GM12878 (cell line): ENCODE measurements at regions not wholly inside any gene's neighbourhood (a gene's known extent, or its start where the extent isn't known, plus 50 kb on each side); places are given as distances from the start of the nearest gene placed in this dataset.

Experiments used
- ATAC-seq: fragments of 200-7000 bp; cut with Tn5 transposase; 3 replicates; pipeline ENCODE4 v1.9.1; 2020; ENCODE audit warnings: mild to moderate bottlenecking, moderate library complexity
- BruUV-seq: library from RNA; stranded (reverse); fragments of 400-500 nt; replicated peaks from 2 replicates; lab custom pipeline; 2021; lab: Mats Ljungman, UMichigan
- CTCF ChIA-PET: fragments of 300-600 bp; sonication (Branson Sonifier 250); formaldehyde crosslinking; extraction: SDS; loops from one replicate; lab custom pipeline; 2021; ENCODE audit warnings: inconsistent platforms; lab: Yijun Ruan, JAX
- POLR2A ChIA-PET: fragments of 350-600 bp; formaldehyde crosslinking; extraction: SDS; loops from one replicate; lab custom pipeline; 2021; ENCODE audit warnings: inconsistent platforms; lab: Charles Lee
- RAD21 ChIA-PET: fragments of 300-600 bp; sonication (Branson Sonifier 250); formaldehyde crosslinking; loops from one replicate; lab custom pipeline; 2023; ENCODE audit warnings: antibody characterized with exemption; ENCODE audit not compliant: unreplicated experiment; lab: Charles Lee
- SMC1A ChIA-PET: fragments of 300-600 bp; sonication (Branson Sonifier 250); formaldehyde crosslinking; loops from one replicate; lab custom pipeline; 2023; ENCODE audit not compliant: unreplicated experiment, uncharacterized antibody; lab: Charles Lee
- DNase-seq: peaks from one replicate; pipeline ENCODE4 v3.0.0-alpha.2; 2011; ENCODE audit warnings: low read depth, low spot score
- FAIRE-seq: peaks from 3 replicates; lab custom pipeline; 2011; peaks lifted over from hg19 to GRCh38; lab: Jason Lieb, UNC
- H2AFZ ChIP-seq: 2 replicates; pipeline ENCODE4 v1.6.0; 2011; ENCODE audit warnings: low read depth, low read length, control low read depth; ENCODE audit not compliant: control insufficient read depth
- H3K27ac ChIP-seq: 2 replicates; pipeline ENCODE4 v1.5.1; 2011; ENCODE audit warnings: control low read depth; ENCODE audit not compliant: control insufficient read depth, insufficient read depth
- H3K27me3 ChIP-seq, 2 experiments: replicated peaks in 1 of 2; 2 replicates each; pipeline versions ENCODE4 v1.6.0 to v1.6.1; 2011; ENCODE audit warnings: low read length in 1 of 2; ENCODE audit not compliant: control insufficient read depth in 2 of 2, insufficient read depth in 2 of 2
- H3K36me3 ChIP-seq, 2 experiments: 2 replicates each; pipeline ENCODE4 v1.5.1; 2011; ENCODE audit warnings: low read length in 1 of 2; ENCODE audit not compliant: control insufficient read depth in 2 of 2, insufficient read depth in 2 of 2
- H3K4me1 ChIP-seq: 2 replicates; pipeline ENCODE4 v1.6.1; 2011; ENCODE audit warnings: mild to moderate bottlenecking, low read length, moderate library complexity, mixed read lengths; ENCODE audit not compliant: control insufficient read depth, insufficient read depth
- H3K4me2 ChIP-seq: 2 replicates; pipeline ENCODE4 v1.6.0; 2011; ENCODE audit warnings: control low read depth; ENCODE audit not compliant: control insufficient read depth, insufficient read depth
- H3K4me3 ChIP-seq: fragments of 200-600 bp; sonication (generic); 2 replicates; pipeline ENCODE4 v1.5.1; 2016
- H3K79me2 ChIP-seq: 2 replicates; pipeline ENCODE4 v1.6.0; 2011; ENCODE audit warnings: low read length; ENCODE audit not compliant: control insufficient read depth, insufficient read depth
- H3K9ac ChIP-seq: 2 replicates; pipeline ENCODE4 v1.8.0; 2011; ENCODE audit warnings: low read length, control low read depth, mixed read lengths; ENCODE audit not compliant: control insufficient read depth, insufficient read depth
- H3K9me3 ChIP-seq: replicated peaks from 3 replicates; pipeline ENCODE4 v1.5.1; 2011; ENCODE audit warnings: mild to moderate bottlenecking, low read length; ENCODE audit not compliant: control insufficient read depth, insufficient read depth
- H4K20me1 ChIP-seq: 2 replicates; pipeline ENCODE4 v1.6.0; 2011; ENCODE audit not compliant: control insufficient read depth, insufficient read depth
- ATF3 ChIP-seq: IDR thresholded peaks from 2 replicates; pipeline ENCODE4 v1.6.1; 2011; ENCODE audit warnings: low read depth, mild to moderate bottlenecking, low read length, moderate library complexity, borderline replicate concordance; ENCODE audit errors: extremely low read depth
- BCL3 ChIP-seq: IDR thresholded peaks from 2 replicates; pipeline ENCODE4 v1.6.1; 2011; ENCODE audit warnings: borderline replicate concordance, low read depth, mild to moderate bottlenecking, moderate library complexity, low read length; ENCODE audit not compliant: insufficient read depth, poor library complexity, severe bottlenecking
- EED ChIP-seq: sonication (generic); IDR thresholded peaks from 2 replicates; pipeline ENCODE4 v1.6.1; 2016; ENCODE audit warnings: antibody characterized with exemption, low read depth
- FOXK2 ChIP-seq: fragments of 450-650 bp; IDR thresholded peaks from 2 replicates; pipeline ENCODE4 v1.6.1; 2017; ENCODE audit warnings: mild to moderate bottlenecking, moderate library complexity
- MAX ChIP-seq: IDR thresholded peaks from 2 replicates; pipeline ENCODE4 v1.6.1; 2012; ENCODE audit warnings: low read depth, low read length, improper control_type of control experiment
- MEF2A ChIP-seq: IDR thresholded peaks from 2 replicates; pipeline ENCODE4 v1.6.1; 2011; ENCODE audit warnings: low read depth, mild to moderate bottlenecking, low read length, moderate library complexity; ENCODE audit not compliant: insufficient read depth
- NR2C1 ChIP-seq: fragments of 450-650 bp; IDR thresholded peaks from 2 replicates; pipeline ENCODE4 v1.6.1; 2017; ENCODE audit warnings: antibody characterized with exemption, mild to moderate bottlenecking, moderate library complexity
- RBBP5 ChIP-seq: fragments of 200-600 bp; sonication (generic); conservative IDR thresholded peaks from 2 replicates; pipeline ENCODE4 v1.6.1; 2016
- ZZZ3 ChIP-seq: IDR thresholded peaks from 2 replicates; pipeline ENCODE4 v1.6.1; 2011; ENCODE audit warnings: low read depth; ENCODE audit not compliant: control insufficient read depth, insufficient read length
- WGBS: methylation state at CpG from one replicate; pipeline ENCODE4 v1.1.6; 2016; ENCODE audit warnings: low lambda C conversion rate; ENCODE audit not compliant: insufficient replicate concordance, insufficient coverage; ENCODE audit errors: missing lambda C conversion rate; 5-methylcytosine and 5-hydroxymethylcytosine counted together
- in situ Hi-C: fragments of 300-500 bp; cut with MboI; formaldehyde crosslinking; loops from 9 replicates; pipeline ENCODE4 v1.14.3; 2018; ENCODE audit warnings: mixed read lengths
- intact Hi-C: fragments of 100-400 bp; cut with micrococcal nuclease; formaldehyde crosslinking; loops from one replicate; pipeline ENCODE4 v1.14.2; 2022; ENCODE audit not compliant: unreplicated experiment

- POLR2A ChIA-PET, result no interaction called here
- H3K4me1 ChIP-seq, result no peaks in the 10 kb centered on the region; the same call in 1 of the 2 replicates
- FAIRE-seq (no peak), DNase-seq (no peak), ATAC-seq (no peak)
- RAD21 ChIA-PET, result no interaction called here
- intact Hi-C loops (no loop called here), in situ Hi-C loops (no loop called here)
- H4K20me1 ChIP-seq, result no peaks in the 10 kb centered on the region
- SMC1A ChIA-PET, result no interaction called here
- H3K27me3 ChIP-seq, result no peaks in the 10 kb centered on the region
- no peaks in the 10 kb centered on the region for H3K79me2 ChIP-seq
- H3K9me3 ChIP-seq, result no peaks in the 10 kb centered on the region; the same call in 2 of the 3 replicates
- WGBS, result 45% methylated on average over 10 of the region's 11 CpGs
- no peak overlapping the region for H2AFZ ChIP-seq
- CTCF ChIA-PET, result no interaction called here
- no peaks in the 10 kb centered on the region for H3K36me3 ChIP-seq
- no peak overlapping the region for H3K4me3 ChIP-seq
- no peak overlapping the region for H3K4me2 ChIP-seq
- H3K9ac ChIP-seq, result no peak overlapping the region
- TF ChIP-seq FOXK2 (no peak), BCL3 (no peak), ATF3 (no peak)
- no TSS peak for BruUV-seq
- no peak overlapping the region for H3K27ac ChIP-seq
Observed at GRCh38 chr12:115012861-115013235, 328.9 kb upstream of the TBX3 start.

GRCh38 chr12:115011703-115012102 lies 327.7 kb upstream of the TBX3 start:
- no peak overlapping the region for H3K4me2 ChIP-seq
- no peaks in the 10 kb centered on the region; the same call in 2 of the 3 replicates for H3K9me3 ChIP-seq
- 41% methylated on average over 3 of the region's 3 CpGs for WGBS
- POLR2A ChIA-PET, result no interaction called here
- no peak overlapping the region for H3K4me3 ChIP-seq
- H2AFZ ChIP-seq, result no peak overlapping the region
- ATAC-seq (no peak), DNase-seq (no peak), FAIRE-seq (no peak)
- no peaks in the 10 kb centered on the region for H3K79me2 ChIP-seq
- H3K27ac ChIP-seq, result no peak overlapping the region
- no peaks in the 10 kb centered on the region; the same call in 1 of the 2 replicates for H3K4me1 ChIP-seq
- RAD21 ChIA-PET, result no interaction called here
- H4K20me1 ChIP-seq, result no peaks in the 10 kb centered on the region
- H3K9ac ChIP-seq, result no peak overlapping the region
- CTCF ChIA-PET, result no interaction called here
- no peaks in the 10 kb centered on the region for H3K27me3 ChIP-seq
- no peak for TF ChIP-seq NR2C1
- no peak for TF ChIP-seq EED
- TF ChIP-seq FOXK2, result no peak
- TF ChIP-seq MAX, result no peak
- no peak for TF ChIP-seq MEF2A
- TF ChIP-seq RBBP5, result no peak
- no peak for TF ChIP-seq ZZZ3
- H3K36me3 ChIP-seq, result no peaks in the 10 kb centered on the region
- SMC1A ChIA-PET, result interaction anchor here (2.9 kb wide), 1 partner anchor 57 kb away, joined by 9 read pairs; no protein-coding TSS in a partner anchor
- in situ Hi-C loops (no loop called here), intact Hi-C loops (no loop called here)
- BruUV-seq, result no TSS peak
